HepG2 (cell line): ENCODE measurements at regions not wholly inside any gene's neighbourhood (a gene's known extent, or its start where the extent isn't known, plus 50 kb on each side); places are given as distances from the start of the nearest gene placed in this dataset.

Source experiments
- ATAC-seq: fragments of 200-7000 bp; cut with Tn5 transposase; 3 replicates; pipeline ENCODE4 v1.9.1; 2020; ENCODE audit warnings: mild to moderate bottlenecking, moderate library complexity
- BruUV-seq: library from RNA; stranded (reverse); fragments of 400-500 nt; replicated peaks from 2 replicates; lab custom pipeline; 2021; lab: Mats Ljungman, UMichigan
- CTCF ChIA-PET: fragments of 300-600 bp; formaldehyde crosslinking; extraction: SDS; loops from one replicate; lab custom pipeline; 2021; ENCODE audit warnings: low total read pairs, inconsistent platforms, low intra/inter-chr PET ratio; lab: Yijun Ruan, JAX
- POLR2A ChIA-PET: fragments of 350-600 bp; sonication (Branson Sonifier 250); formaldehyde crosslinking; loops from one replicate; lab custom pipeline; 2020; ENCODE audit warnings: antibody characterized with exemption, inconsistent platforms; lab: Yijun Ruan, JAX
- DNase-seq: peaks from one replicate; pipeline ENCODE4 v3.0.0-alpha.2; 2015; ENCODE audit warnings: low spot score
- FAIRE-seq: peaks from 3 replicates; lab custom pipeline; 2011; peaks lifted over from hg19 to GRCh38; lab: Jason Lieb, UNC
- H2AFZ ChIP-seq: one replicate; pipeline ENCODE4 v1.6.1; 2011; ENCODE audit warnings: low read length, inconsistent platforms
- H3K27ac ChIP-seq: fragments of 300-600 bp; 3 replicates; pipeline ENCODE4 v1.8.0; 2011; ENCODE audit warnings: mixed run types, mild to moderate bottlenecking, mixed read lengths, low read length, inconsistent platforms; ENCODE audit not compliant: insufficient read depth; ENCODE audit errors: extremely low read length
- H3K27me3 ChIP-seq, 2 experiments: fragments of 200-600 bp in 1 of 2; 2 replicates in 1 of 2; 3 replicates in 1 of 2; pipeline versions ENCODE4 v1.6.0 to v1.8.0; 2011; ENCODE audit warnings: low read length in 2 of 2, mild to moderate bottlenecking in 2 of 2, moderate library complexity in 2 of 2, inconsistent platforms in 1 of 2; ENCODE audit not compliant: insufficient read depth in 2 of 2, control insufficient read depth in 1 of 2
- H3K36me3 ChIP-seq, 2 experiments: fragments of 200-600 bp in 1 of 2; replicated peaks in 1 of 2; 2 replicates in 1 of 2; 3 replicates in 1 of 2; pipeline versions ENCODE4 v1.5.1 to v1.8.0; 2011; ENCODE audit warnings: low read length in 2 of 2, inconsistent platforms in 1 of 2; ENCODE audit not compliant: insufficient read depth in 2 of 2, control insufficient read depth in 1 of 2
- H3K4me1 ChIP-seq: 2 replicates; pipeline ENCODE4 v1.5.1; 2012; ENCODE audit warnings: low read length, inconsistent platforms; ENCODE audit not compliant: insufficient read depth
- H3K4me2 ChIP-seq: 2 replicates; pipeline ENCODE4 v1.6.0; 2011; ENCODE audit warnings: low read depth, low read length, inconsistent platforms
- H3K4me3 ChIP-seq, 3 experiments: fragments of 200-600 bp in 1 of 3; sonication (generic), shearing (Covaris generic) in 1 of 3; replicated peaks in 1 of 3; 2 replicates each; pipeline ENCODE4 v1.5.1; 2011 to 2016; ENCODE audit warnings: low read length in 3 of 3, inconsistent platforms in 2 of 3, low read depth in 2 of 3, mild to moderate bottlenecking in 2 of 3, control low read depth in 1 of 3, mixed read lengths in 1 of 3; ENCODE audit not compliant: insufficient read depth in 1 of 3
- H3K79me2 ChIP-seq: one replicate; pipeline ENCODE4 v1.6.1; 2011; ENCODE audit warnings: low read length, inconsistent platforms; ENCODE audit not compliant: insufficient read depth
- H3K9ac ChIP-seq: 2 replicates; pipeline ENCODE4 v1.6.0; 2011; ENCODE audit warnings: mild to moderate bottlenecking, low read depth, low read length, inconsistent platforms; ENCODE audit not compliant: insufficient read depth
- H3K9me3 ChIP-seq: 2 replicates; pipeline ENCODE4 v1.5.1; 2012; ENCODE audit warnings: mild to moderate bottlenecking, low read length
- H4K20me1 ChIP-seq: 2 replicates; pipeline ENCODE4 v1.6.0; 2011; ENCODE audit warnings: inconsistent platforms, mild to moderate bottlenecking, low read length, moderate library complexity; ENCODE audit not compliant: insufficient read depth
- CENPT ChIP-seq: sonication (generic); formaldehyde crosslinking; IDR thresholded peaks from 2 replicates; pipeline ENCODE4 v1.8.0; 2022; ENCODE audit warnings: low read depth, mild to moderate bottlenecking, moderate library complexity, missing genetic modification reagents
- GTF3A ChIP-seq: sonication (generic); formaldehyde crosslinking; conservative IDR thresholded peaks from 2 replicates; pipeline ENCODE4 v1.4.0; 2020; ENCODE audit warnings: mild to moderate bottlenecking, missing genetic modification reagents
- HIVEP1 ChIP-seq: sonication (generic); formaldehyde crosslinking; IDR thresholded peaks from 2 replicates; pipeline ENCODE4 v1.4.0; 2020; ENCODE audit warnings: mild to moderate bottlenecking, missing genetic modification reagents
- HOXA3 ChIP-seq: sonication (generic); formaldehyde crosslinking; IDR thresholded peaks from 2 replicates; pipeline ENCODE4 v1.5.0; 2020; ENCODE audit warnings: missing genetic modification reagents
- MAFF ChIP-seq: IDR thresholded peaks from 2 replicates; pipeline ENCODE4 v1.6.1; 2011; ENCODE audit warnings: low read depth, low read length, improper control_type of control experiment
- MAFK ChIP-seq, 2 experiments: IDR thresholded peaks in 1 of 2; conservative IDR thresholded peaks in 1 of 2; 2 replicates each; pipeline ENCODE4 v1.6.1; 2011; ENCODE audit warnings: improper control_type of control experiment in 2 of 2, low read length in 2 of 2
- NFATC3 ChIP-seq: sonication (generic); formaldehyde crosslinking; IDR thresholded peaks from 2 replicates; pipeline ENCODE4 v1.5.1; 2020; ENCODE audit warnings: mild to moderate bottlenecking, missing genetic modification reagents
- PRPF4 ChIP-seq: fragments of 200-400 bp; formaldehyde crosslinking; IDR thresholded peaks from 2 replicates; pipeline ENCODE4 v1.6.1; 2016; ENCODE audit warnings: low read length, low read depth; ENCODE audit not compliant: poor library complexity, severe bottlenecking
- RCOR2 ChIP-seq: IDR thresholded peaks from 2 replicates; pipeline ENCODE4 v1.6.1; 2016; ENCODE audit warnings: missing biosample characterization, missing genetic modification reagents
- XBP1 ChIP-seq: sonication (generic); formaldehyde crosslinking; IDR thresholded peaks from 2 replicates; pipeline ENCODE4 v1.5.0; 2020; ENCODE audit warnings: missing genetic modification reagents
- ZNF10 ChIP-seq: sonication (generic); formaldehyde crosslinking; IDR thresholded peaks from 2 replicates; pipeline ENCODE4 v1.4.0; 2020; ENCODE audit warnings: mild to moderate bottlenecking, low read depth, missing genetic modification reagents, borderline replicate concordance
- ZNF256 ChIP-seq: sonication (generic); formaldehyde crosslinking; conservative IDR thresholded peaks from 2 replicates; pipeline ENCODE4 v1.4.0; 2020; ENCODE audit warnings: missing genetic modification reagents
- ZNF7 ChIP-seq: IDR thresholded peaks from 2 replicates; pipeline ENCODE4 v1.6.1; 2016; ENCODE audit warnings: missing biosample characterization, missing genetic modification reagents
- ZSCAN9 ChIP-seq: IDR thresholded peaks from 2 replicates; pipeline ENCODE4 v1.6.1; 2016; ENCODE audit warnings: borderline replicate concordance
- WGBS: methylation state at CpG from one replicate; pipeline ENCODE4 v1.1.6; 2017; ENCODE audit warnings: low lambda C conversion rate; 5-methylcytosine and 5-hydroxymethylcytosine counted together
- in situ Hi-C: cut with HindIII; loops from 2 replicates; pipeline ENCODE4 v1.10.0; 2017; ENCODE audit warnings: low pct_unique_long_range_greater_than_20kb; ENCODE audit not compliant: extremely low pct_ligation_motif_present
- intact Hi-C: fragments of 100-400 bp; cut with micrococcal nuclease; formaldehyde crosslinking; loops from one replicate; pipeline ENCODE4 v1.10.0; 2022; ENCODE audit not compliant: unreplicated experiment
- TF ChIP-seq, protein P1 (sequence below): sonication (generic); formaldehyde crosslinking; conservative IDR thresholded peaks from 2 replicates; pipeline ENCODE4 v1.4.0; 2020; ENCODE audit warnings: missing genetic modification reagents

DNA sequence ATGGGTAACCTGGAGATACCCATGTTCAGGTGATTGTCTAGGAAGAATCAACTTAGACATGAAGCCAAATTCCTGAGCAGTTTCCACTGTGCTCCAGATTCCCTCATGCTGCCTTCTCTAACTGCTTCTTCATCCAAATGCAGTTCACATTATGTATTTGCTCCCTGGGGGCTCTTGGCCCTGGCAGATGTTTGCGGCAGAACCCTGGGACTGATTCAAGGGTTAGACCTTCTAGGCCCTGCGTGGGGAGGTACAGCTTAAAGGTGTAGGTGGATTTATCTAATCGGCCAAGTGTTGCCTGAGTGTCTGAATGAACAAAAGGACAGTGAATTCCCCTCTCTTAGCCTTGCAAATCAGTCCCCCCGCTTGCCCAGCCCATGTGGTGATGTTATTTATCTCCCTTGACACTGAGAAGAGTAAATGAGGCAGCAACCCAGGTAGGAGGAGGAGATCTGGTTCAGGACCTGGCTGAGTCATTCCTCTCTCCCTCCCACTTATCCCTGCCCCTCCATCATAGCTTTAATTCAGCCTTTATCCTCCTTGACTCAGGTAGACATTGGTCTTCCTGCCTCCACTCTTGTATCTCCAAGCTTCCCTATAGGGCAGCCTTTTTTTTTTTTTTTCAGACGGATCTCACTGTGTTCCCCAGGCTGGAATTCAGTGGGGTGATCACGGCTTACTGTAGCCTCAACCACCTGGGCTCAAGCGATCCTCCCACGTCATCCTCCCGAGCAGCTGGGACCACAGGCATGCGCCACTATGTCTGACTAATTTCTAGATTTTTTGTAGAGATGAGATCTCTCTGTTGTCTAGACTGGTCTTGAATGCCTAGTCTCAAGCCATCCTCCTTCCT, 54.8 kb downstream of the MAGEF1 start:
- intact Hi-C loops: no loop called here
- no peak for ATAC-seq
- TF ChIP-seq ZSCAN9 (CRISPR knock-in tag): no peak
- TF ChIP-seq, protein P1, sequence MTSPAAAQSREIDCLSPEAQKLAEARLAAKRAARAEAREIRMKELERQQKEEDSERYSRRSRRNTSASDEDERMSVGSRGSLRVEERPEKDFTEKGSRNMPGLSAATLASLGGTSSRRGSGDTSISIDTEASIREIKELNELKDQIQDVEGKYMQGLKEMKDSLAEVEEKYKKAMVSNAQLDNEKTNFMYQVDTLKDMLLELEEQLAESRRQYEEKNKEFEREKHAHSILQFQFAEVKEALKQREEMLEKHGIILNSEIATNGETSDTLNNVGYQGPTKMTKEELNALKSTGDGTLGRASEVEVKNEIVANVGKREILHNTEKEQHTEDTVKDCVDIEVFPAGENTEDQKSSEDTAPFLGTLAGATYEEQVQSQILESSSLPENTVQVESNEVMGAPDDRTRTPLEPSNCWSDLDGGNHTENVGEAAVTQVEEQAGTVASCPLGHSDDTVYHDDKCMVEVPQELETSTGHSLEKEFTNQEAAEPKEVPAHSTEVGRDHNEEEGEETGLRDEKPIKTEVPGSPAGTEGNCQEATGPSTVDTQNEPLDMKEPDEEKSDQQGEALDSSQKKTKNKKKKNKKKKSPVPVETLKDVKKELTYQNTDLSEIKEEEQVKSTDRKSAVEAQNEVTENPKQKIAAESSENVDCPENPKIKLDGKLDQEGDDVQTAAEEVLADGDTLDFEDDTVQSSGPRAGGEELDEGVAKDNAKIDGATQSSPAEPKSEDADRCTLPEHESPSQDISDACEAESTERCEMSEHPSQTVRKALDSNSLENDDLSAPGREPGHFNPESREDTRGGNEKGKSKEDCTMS (CRISPR knock-in tag): no peak
- no peak for TF ChIP-seq CENPT (CRISPR knock-in tag)
- TF ChIP-seq GTF3A (CRISPR knock-in tag): no peak
- TF ChIP-seq, all 625 proteins: peak for 0
- ChIA-PET POLR2A (no interaction called here), CTCF (no interaction called here)
- no peak overlapping the region for H3K4me3 ChIP-seq
- no peaks in the 10 kb centered on the region for H3K9me3 ChIP-seq
- peaks cover 24% of the 10 kb centered on the region for H3K4me1 ChIP-seq
- H3K27me3 ChIP-seq: peaks cover 0 to 12% of the 10 kb centered on the region in 2 experiments; a peak in 3 of 5 replicates
- no peaks in the 10 kb centered on the region for H3K36me3 ChIP-seq
- H3K27ac ChIP-seq: no peak overlapping the region
- no peaks in the 10 kb centered on the region for H4K20me1 ChIP-seq
- H3K9ac ChIP-seq: no peak overlapping the region
- no peak for DNase-seq
- in situ Hi-C loops: no loop called here
- no peak overlapping the region for H3K4me2 ChIP-seq
- no TSS peak for BruUV-seq
- FAIRE-seq: no peak
- 55% methylated on average over 10 of the region's 10 CpGs for WGBS
- H3K79me2 ChIP-seq: no peaks in the 10 kb centered on the region
- H2AFZ ChIP-seq: no peak overlapping the region

DNA sequence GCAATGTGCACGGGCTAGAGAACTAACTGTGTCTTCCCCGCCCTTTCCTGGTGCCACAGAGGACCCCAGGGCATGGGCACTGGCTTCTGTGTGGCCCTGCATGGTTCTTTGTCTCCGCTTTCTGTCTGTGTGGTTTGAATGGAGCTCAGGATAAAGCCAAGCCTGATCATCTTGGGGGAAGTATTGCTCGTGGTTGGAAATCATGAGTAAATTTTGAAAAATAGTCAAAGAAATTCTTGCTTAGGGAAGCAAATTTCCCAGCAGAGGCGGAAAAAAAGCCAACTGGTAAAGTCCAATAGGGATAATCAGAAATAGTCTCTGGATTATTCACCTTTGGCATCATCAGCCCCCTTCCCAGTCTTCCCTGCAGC, 55.4 kb downstream of the MAGEF1 start:
- H3K4me3 ChIP-seq: no peak overlapping the region
- in situ Hi-C loops (no loop called here), intact Hi-C loops (no loop called here)
- peaks cover 0 to 13% of the 10 kb centered on the region in 2 experiments; a peak in 3 of 5 replicates for H3K27me3 ChIP-seq
- no peaks in the 10 kb centered on the region for H4K20me1 ChIP-seq
- H3K4me2 ChIP-seq: no peak overlapping the region
- WGBS: 12% methylated on average over 5 of the region's 5 CpGs
- CTCF ChIA-PET: no interaction called here
- H3K36me3 ChIP-seq: no peaks in the 10 kb centered on the region
- BruUV-seq: no TSS peak
- H3K79me2 ChIP-seq: no peaks in the 10 kb centered on the region
- no peak overlapping the region for H2AFZ ChIP-seq
- TF ChIP-seq NFATC3: no peak
- TF ChIP-seq HIVEP1 (CRISPR knock-in tag): no peak
- TF ChIP-seq MAFF: peak; percentile 39; the same call in 1 of the 2 replicates
- peak; percentile 40 to 72; a peak in 3 of 4 replicates for TF ChIP-seq MAFK (conservative IDR thresholded peaks at IDR 0.05 in 1 of 2, IDR thresholded peaks at IDR 0.05 in 1 of 2; ENCODE audit: low read length in 2 of 2)
- TF ChIP-seq ZNF7 (CRISPR knock-in tag): no peak
- TF ChIP-seq ZNF10 (CRISPR knock-in tag): no peak
- TF ChIP-seq PRPF4: no peak
- TF ChIP-seq ZNF256 (CRISPR knock-in tag): no peak
- TF ChIP-seq RCOR2 (CRISPR knock-in tag): no peak
- TF ChIP-seq XBP1 (CRISPR knock-in tag): no peak
- TF ChIP-seq HOXA3 (CRISPR knock-in tag): no peak
- TF ChIP-seq, all 625 proteins: peak for 2
- ATAC-seq (no peak), FAIRE-seq (no peak), DNase-seq (no peak)
- POLR2A ChIA-PET: no interaction called here
- Histone ChIP-seq H3K9me3 (no peaks in the 10 kb centered on the region), H3K27ac (no peak overlapping the region), H3K4me1 (peaks cover 24% of the 10 kb centered on the region), H3K9ac (no peak overlapping the region)
